ENCODE measurements at regions not wholly inside any gene's neighbourhood (a gene's known extent, or its start where the extent isn't known, plus 50 kb on each side); places are given as distances from the start of the nearest gene placed in this dataset.

- no peak for ATAC-seq
- no peak for DNase-seq (ENCODE audit: missing footprints)
- intact Hi-C loops (cut with DNase I): no loop called here
Measured at GRCh38 chr10:113345826-113346624, 206.8 kb upstream of the HABP2 start.

GRCh38 chr10:113347508-113347907 lies 205.3 kb upstream of the HABP2 start:
- intact Hi-C loops (cut with DNase I): no loop called here
- DNase-seq (ENCODE audit: missing footprints) (no peak), ATAC-seq (peak; percentile 82)

GRCh38 chr10:113348694-113349093 lies 204.2 kb upstream of the HABP2 start:
- ATAC-seq: no peak

GRCh38 chr10:113350311-113351040 lies 202.4 kb upstream of the HABP2 start:
- intact Hi-C loops (cut with DNase I): no loop called here
- DNase-seq (ENCODE audit: missing footprints): no peak
- ATAC-seq: no peak

More at GRCh38 chr10:113348694-113349093, 204.2 kb upstream of the HABP2 start:
- intact Hi-C loops (cut with DNase I): no loop called here
- DNase-seq (ENCODE audit: missing footprints): no peak

- no peak for ATAC-seq
- intact Hi-C loops (cut with DNase I): no loop called here
- DNase-seq (ENCODE audit: missing footprints): no peak
Measured at GRCh38 chr10:113354711-113355110, 198.1 kb upstream of the HABP2 start.

GRCh38 chr10:113356794-113357680 lies 195.8 kb upstream of the HABP2 start:
- ATAC-seq (no peak), DNase-seq (ENCODE audit: missing footprints) (no peak)
- intact Hi-C loops (cut with DNase I): no loop called here

GRCh38 chr10:113357681-113358300 lies 195.1 kb upstream of the HABP2 start:
- no peak for DNase-seq (ENCODE audit: missing footprints)
- ATAC-seq: no peak
- intact Hi-C loops (cut with DNase I): no loop called here

- no peak for DNase-seq (ENCODE audit: missing footprints)
- no peak for ATAC-seq
- intact Hi-C loops (cut with DNase I): no loop called here
Measured at GRCh38 chr10:113359655-113360054, 193.2 kb upstream of the HABP2 start.

GRCh38 chr10:113360870-113361269 lies 192.0 kb upstream of the HABP2 start:
- DNase-seq (ENCODE audit: missing footprints): no peak
- no peak for ATAC-seq
- intact Hi-C loops (cut with DNase I): no loop called here

GRCh38 chr10:113362645-113363091 lies 190.2 kb upstream of the HABP2 start:
- no peak for DNase-seq (ENCODE audit: missing footprints)
- intact Hi-C loops (cut with DNase I): no loop called here
- ATAC-seq: peak; percentile 88

GRCh38 chr10:113364227-113364626 lies 188.6 kb upstream of the HABP2 start:
- intact Hi-C loops (cut with DNase I): no loop called here
- ATAC-seq (no peak), DNase-seq (ENCODE audit: missing footprints) (no peak)

- no peak for ATAC-seq
- intact Hi-C loops (cut with DNase I): no loop called here
- no peak for DNase-seq (ENCODE audit: missing footprints)
Measured at GRCh38 chr10:113368666-113369364, 184.0 kb upstream of the HABP2 start.

- ATAC-seq (no peak), DNase-seq (ENCODE audit: missing footprints) (no peak)
- intact Hi-C loops (cut with DNase I): no loop called here
Measured at GRCh38 chr10:113369365-113369694, 183.5 kb upstream of the HABP2 start.

- intact Hi-C loops (cut with DNase I): no loop called here
- ATAC-seq: no peak
- DNase-seq (ENCODE audit: missing footprints): no peak
Measured at GRCh38 chr10:113376428-113376827, 176.4 kb upstream of the HABP2 start.

- ATAC-seq (no peak), DNase-seq (ENCODE audit: missing footprints) (no peak)
- intact Hi-C loops (cut with DNase I): no loop called here
Measured at GRCh38 chr10:113379091-113379490, 173.8 kb upstream of the HABP2 start.

- intact Hi-C loops (cut with DNase I): loop anchor here (5.0 kb wide), 3 partner anchors 249 to 659 kb away; partner anchors contain the start of gene TCF7L2
- ATAC-seq (no peak), DNase-seq (ENCODE audit: missing footprints) (no peak)
Measured at GRCh38 chr10:113381416-113381815, 171.4 kb upstream of the HABP2 start.

GRCh38 chr10:113381981-113382509 lies 170.8 kb upstream of the HABP2 start:
- intact Hi-C loops (cut with DNase I): loop anchor here (5.0 kb wide), 3 partner anchors 250 to 660 kb away; partner anchors contain the start of gene TCF7L2
- no peak for DNase-seq (ENCODE audit: missing footprints)
- ATAC-seq: no peak

GRCh38 chr10:113382691-113383090 lies 170.2 kb upstream of the HABP2 start:
- intact Hi-C loops (cut with DNase I): loop anchor here (5.0 kb wide), 3 partner anchors 250 to 660 kb away; partner anchors contain the start of gene TCF7L2
- no peak for DNase-seq (ENCODE audit: missing footprints)
- ATAC-seq: no peak

Data from Right ventricle myocardium inferior (tissue), 1 donor.